B cell (primary cell): ENCODE measurements at regions not wholly inside any gene's neighbourhood (a gene's known extent, or its start where the extent isn't known, plus 50 kb on each side); places are given as distances from the start of the nearest gene placed in this dataset.

Experiments used
- ATAC-seq: fragments of 200-7000 bp; cut with Tn5 transposase; one replicate; pipeline ENCODE4 v1.10.0; 2021; ENCODE audit warnings: low read depth, mild to moderate bottlenecking, moderate number of reproducible peaks, moderate library complexity
- CTCF ChIA-PET: fragments of 350-600 bp; sonication (Branson Sonifier 250); formaldehyde crosslinking; loops from one replicate; lab custom pipeline; 2021; ENCODE audit warnings: antibody characterized with exemption, inconsistent platforms; lab: Charles Lee
- POLR2A ChIA-PET: fragments of 350-600 bp; sonication (Branson Sonifier 250); formaldehyde crosslinking; loops from one replicate; lab custom pipeline; 2021; ENCODE audit warnings: antibody characterized with exemption; lab: Charles Lee
- DNase-seq: peaks from one replicate; pipeline ENCODE4 v3.0.0; 2013
- H2AFZ ChIP-seq: 2 replicates; pipeline ENCODE4 v1.6.1; 2012; ENCODE audit warnings: mild to moderate bottlenecking, low read depth, low read length; ENCODE audit not compliant: insufficient read depth, poor library complexity, severe bottlenecking
- H3K27ac ChIP-seq, 2 donors: 1 replicate in 1 of 2; 2 replicates in 1 of 2; pipeline ENCODE4 v1.5.1; 2012 to 2013; ENCODE audit warnings: low read length in 2 of 2, mild to moderate bottlenecking in 2 of 2, moderate library complexity in 1 of 2
- H3K27me3 ChIP-seq, 4 experiments: fragments of 200-600 bp in 1 of 4; sonication (generic) in 1 of 4; replicated peaks in 1 of 4; 1 replicate in 2 of 4; 2 replicates in 2 of 4; pipeline versions ENCODE4 v1.6.1 to v1.7.0; 2013 to 2016; ENCODE audit warnings: low read length in 3 of 4, mild to moderate bottlenecking in 2 of 4, mixed read lengths in 1 of 4, moderate library complexity in 1 of 4; ENCODE audit not compliant: insufficient read depth in 4 of 4, control insufficient read depth in 3 of 4; ENCODE audit errors: control extremely low read depth in 1 of 4
- H3K36me3 ChIP-seq, 2 experiments: replicated peaks in 1 of 2; 1 replicate in 1 of 2; 2 replicates in 1 of 2; pipeline versions ENCODE4 v1.6.1 to v1.7.1; 2013; ENCODE audit warnings: low read length in 1 of 2; ENCODE audit not compliant: insufficient read depth in 2 of 2, control insufficient read depth in 1 of 2; ENCODE audit errors: control extremely low read depth in 1 of 2, extremely low read depth in 1 of 2
- H3K4me1 ChIP-seq, 2 donors: fragments of 200-600 bp in 1 of 2; sonication (generic) in 1 of 2; 1 replicate in 1 of 2; 2 replicates in 1 of 2; pipeline versions ENCODE4 v1.5.1 to v1.6.1; 2013 to 2017; ENCODE audit warnings: low read length in 2 of 2; ENCODE audit not compliant: control insufficient read depth in 2 of 2, insufficient read depth in 2 of 2
- H3K4me2 ChIP-seq: replicated peaks from 2 replicates; pipeline ENCODE3; 2012; ENCODE audit warnings: mild to moderate bottlenecking, low read depth, low read length; ENCODE audit not compliant: poor library complexity, severe bottlenecking
- H3K4me3 ChIP-seq, 5 experiments: fragments of 200-600 bp in 1 of 5; sonication (generic) in 1 of 5; 1 replicate in 3 of 5; 2 replicates in 2 of 5; pipeline versions ENCODE4 v1.5.1 to v1.7.0; 2011 to 2016; ENCODE audit warnings: low read length in 4 of 5, mild to moderate bottlenecking in 4 of 5, low read depth in 2 of 5, control low read depth in 1 of 5, moderate library complexity in 1 of 5; ENCODE audit not compliant: insufficient read depth in 1 of 5; ENCODE audit errors: control extremely low read depth in 1 of 5, extremely low read depth in 1 of 5
- H3K79me2 ChIP-seq: fragments of 200-600 bp; sonication (generic); one replicate; pipeline ENCODE4 v1.6.0; 2016; ENCODE audit warnings: low read length; ENCODE audit not compliant: control insufficient read depth, insufficient read depth
- H3K9ac ChIP-seq: fragments of 200-600 bp; sonication (generic); 2 replicates; pipeline ENCODE4 v1.6.1; 2017; ENCODE audit warnings: mild to moderate bottlenecking, low read length, moderate library complexity
- H3K9me3 ChIP-seq, 3 donors: one replicate each; pipeline versions ENCODE4 v1.6.1 to v1.7.1; 2013; ENCODE audit warnings: low read length in 2 of 3; ENCODE audit not compliant: control insufficient read depth in 2 of 3, insufficient read depth in 1 of 3; ENCODE audit errors: control extremely low read depth in 1 of 3
- H4K20me1 ChIP-seq: 2 replicates; pipeline ENCODE4 v1.6.0; 2012; ENCODE audit warnings: mild to moderate bottlenecking, low read length; ENCODE audit not compliant: insufficient read depth, control insufficient read depth, poor library complexity, severe bottlenecking
- H3K27ac Mint-ChIP-seq: one replicate; pipeline ENCODE4 v1.8.0; 2021; ENCODE audit warnings: mixed read lengths
- H3K27me3 Mint-ChIP-seq: one replicate; pipeline ENCODE4 v1.8.0; 2021; ENCODE audit warnings: mixed read lengths
- H3K4me1 Mint-ChIP-seq: one replicate; pipeline ENCODE4 v1.8.0; 2021; ENCODE audit warnings: mixed read lengths
- H3K4me3 Mint-ChIP-seq: one replicate; pipeline ENCODE4 v1.8.0; 2021; ENCODE audit warnings: mixed read lengths
- H3K9me3 Mint-ChIP-seq: one replicate; pipeline ENCODE4 v1.8.0; 2022; ENCODE audit warnings: mixed read lengths; ENCODE audit not compliant: insufficient read depth
- CTCF ChIP-seq: fragments of 200-600 bp; IDR thresholded peaks from one replicate; pipeline ENCODE4 v1.8.0; 2022; ENCODE audit warnings: antibody characterized with exemption, mild to moderate bottlenecking
- EZH2 ChIP-seq: IDR thresholded peaks from 2 replicates; pipeline ENCODE4 v1.6.1; 2012; ENCODE audit warnings: borderline replicate concordance, low read depth, mild to moderate bottlenecking, moderate library complexity, low read length; ENCODE audit not compliant: insufficient read depth, poor library complexity, severe bottlenecking
- WGBS: methylation state at CpG from one replicate; pipeline ENCODE4 v1.1.5; 2013; ENCODE audit warnings: missing lambda C conversion rate; ENCODE audit not compliant: insufficient coverage; 5-methylcytosine and 5-hydroxymethylcytosine counted together
- intact Hi-C: fragments of 100-400 bp; cut with micrococcal nuclease; formaldehyde crosslinking; loops from one replicate; pipeline ENCODE4 v1.10.0; 2022

GRCh38 chr11:119912229-119912628 lies 183.2 kb upstream of the NECTIN1 start:
- Histone ChIP-seq H3K4me1 (no peaks in the 10 kb centered on the region), H3K4me3 (no peak overlapping the region), H3K27me3 (no peaks in the 10 kb centered on the region), H3K27ac (no peak overlapping the region), H3K4me2 (no peak overlapping the region), H3K79me2 (no peaks in the 10 kb centered on the region), H3K9me3 (no peaks in the 10 kb centered on the region), H3K9ac (no peak overlapping the region), H3K36me3 (no peaks in the 10 kb centered on the region), H4K20me1 (no peaks in the 10 kb centered on the region), H2AFZ (no peak overlapping the region)
- Mint-ChIP-seq H3K27ac (no peak overlapping the region), H3K9me3 (peaks cover 3% of the 10 kb centered on the region), H3K27me3 (peaks cover 9% of the 10 kb centered on the region), H3K4me1 (no peaks in the 10 kb centered on the region), H3K4me3 (no peak overlapping the region)
- ChIA-PET CTCF (no interaction called here), POLR2A (no interaction called here)
- no peak for DNase-seq
- no peak for TF ChIP-seq CTCF
- TF ChIP-seq EZH2 = no peak
- WGBS = 84% methylated on average over 5 of the region's 6 CpGs
- no peak for ATAC-seq
- intact Hi-C loops = no loop called here

GRCh38 chr11:119910650-119911049 lies 181.7 kb upstream of the NECTIN1 start:
- Mint-ChIP-seq H3K4me1 (no peaks in the 10 kb centered on the region), H3K9me3 (peaks cover 3% of the 10 kb centered on the region), H3K27ac (no peak overlapping the region), H3K4me3 (no peak overlapping the region), H3K27me3 (peaks cover 14% of the 10 kb centered on the region)
- Histone ChIP-seq H3K4me3 (no peak overlapping the region), H2AFZ (no peak overlapping the region), H3K27me3 (no peaks in the 10 kb centered on the region), H3K36me3 (no peaks in the 10 kb centered on the region), H4K20me1 (no peaks in the 10 kb centered on the region), H3K79me2 (no peaks in the 10 kb centered on the region), H3K9me3 (no peaks in the 10 kb centered on the region), H3K9ac (no peak overlapping the region), H3K27ac (no peak overlapping the region), H3K4me1 (no peaks in the 10 kb centered on the region), H3K4me2 (no peak overlapping the region)
- TF ChIP-seq CTCF (no peak), EZH2 (no peak)
- 95% methylated on average over 2 of the region's 2 CpGs for WGBS
- intact Hi-C loops = no loop called here
- ATAC-seq = no peak
- POLR2A ChIA-PET = no interaction called here
- no peak for DNase-seq
- CTCF ChIA-PET = no interaction called here
